GM18505 (cell line): ENCODE measurements at regions not wholly inside any gene's neighbourhood (a gene's known extent, or its start where the extent isn't known, plus 50 kb on each side); places are given as distances from the start of the nearest gene placed in this dataset.

ENCODE experiments used
- ATAC-seq: cut with Tn5 transposase; IDR thresholded peaks from one replicate; pipeline ENCODE4 v1.9.1; 2021; ENCODE audit not compliant: unreplicated experiment
- POLR2A ChIP-seq: IDR thresholded peaks from 4 replicates; pipeline ENCODE4 v1.6.1; 2011; ENCODE audit warnings: borderline replicate concordance; ENCODE audit not compliant: insufficient read depth, insufficient read length; ENCODE audit errors: extremely low read depth

DNA sequence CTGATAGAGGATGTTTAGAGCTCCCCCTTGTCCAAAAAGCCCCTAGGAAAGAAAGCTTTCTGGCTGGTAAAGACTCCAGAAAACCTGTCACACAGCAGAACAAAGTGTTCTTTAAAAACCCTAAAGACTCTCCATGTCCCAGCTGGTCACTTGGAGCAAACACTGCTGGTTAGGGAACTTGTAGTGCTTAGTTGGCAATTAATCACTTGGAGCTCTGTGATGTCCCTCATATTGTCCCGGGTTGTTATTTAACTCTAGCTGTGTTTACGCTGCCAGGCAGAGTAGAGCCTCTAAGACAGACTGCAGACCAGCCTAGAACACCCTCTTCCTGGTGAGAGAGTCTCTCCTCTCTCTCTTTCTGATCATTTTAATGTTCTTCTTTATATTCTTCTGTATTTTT, 267.3 kb downstream of the BCOR start:
- no peak for ATAC-seq
- TF ChIP-seq POLR2A, result no peak

DNA sequence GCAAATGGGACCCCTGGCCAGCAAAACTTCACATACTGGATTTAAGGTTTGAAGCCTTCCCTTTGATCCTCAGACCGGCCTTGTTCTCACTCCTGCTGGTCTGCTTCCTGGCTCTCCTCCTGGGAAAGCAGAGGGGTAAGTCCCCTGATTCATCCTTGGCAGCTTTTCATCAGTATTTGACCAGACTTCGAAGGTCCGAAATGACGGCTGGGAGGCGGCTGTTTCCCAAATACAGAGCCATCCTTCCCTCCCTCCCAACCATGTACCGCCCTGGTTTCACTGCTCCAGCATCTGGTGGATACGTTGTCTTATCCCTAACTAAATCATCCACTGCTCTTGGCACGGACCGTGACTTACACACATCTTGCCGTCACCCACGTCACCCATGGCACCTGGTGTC, 265.5 kb downstream of the BCOR start:
- TF ChIP-seq POLR2A, result no peak
- ATAC-seq, result no peak

DNA sequence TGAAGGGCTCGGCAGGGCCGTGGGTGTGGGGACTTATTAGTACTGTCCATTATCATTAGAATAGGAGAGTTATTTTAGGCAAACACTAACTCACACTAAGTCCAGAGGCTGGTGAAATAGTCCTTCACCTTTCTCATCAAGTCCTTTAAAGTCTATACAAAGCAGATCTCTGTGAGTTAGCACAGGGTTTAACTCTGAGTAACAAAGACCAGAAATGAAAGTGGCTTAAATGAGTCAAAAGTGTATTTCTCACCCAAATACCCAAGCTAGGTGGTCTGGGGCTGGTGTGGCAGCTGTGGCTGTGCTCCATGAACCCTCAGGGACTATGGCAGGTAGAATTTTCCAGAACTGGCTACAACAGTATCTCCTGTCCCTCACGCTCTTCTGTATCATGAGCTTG, 263.2 kb downstream of the BCOR start:
- no peak for TF ChIP-seq POLR2A

DNA sequence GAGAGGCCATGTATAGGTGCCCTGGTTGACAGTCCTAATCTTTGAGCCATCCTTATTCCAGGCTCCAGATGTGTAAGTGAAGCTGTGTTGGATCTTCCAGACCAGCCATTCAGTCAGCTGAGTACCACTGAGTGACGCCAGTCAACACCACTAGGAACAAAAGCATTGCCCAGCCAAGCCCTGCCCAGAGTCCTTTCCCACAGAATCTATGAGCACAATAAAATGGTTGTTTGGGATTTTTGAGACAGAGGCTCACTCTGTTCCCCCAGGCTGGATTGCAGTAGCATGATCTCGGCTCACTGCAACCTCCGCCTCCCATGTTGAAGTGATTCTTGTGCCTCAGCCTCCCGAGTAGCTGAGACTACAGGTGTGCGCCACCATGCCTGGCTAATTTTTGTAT, 262.5 kb downstream of the BCOR start:
- ATAC-seq, result no peak
- no peak for TF ChIP-seq POLR2A

More for the DNA sequence above, 263.2 kb downstream of the BCOR start:
- ATAC-seq, result no peak

DNA sequence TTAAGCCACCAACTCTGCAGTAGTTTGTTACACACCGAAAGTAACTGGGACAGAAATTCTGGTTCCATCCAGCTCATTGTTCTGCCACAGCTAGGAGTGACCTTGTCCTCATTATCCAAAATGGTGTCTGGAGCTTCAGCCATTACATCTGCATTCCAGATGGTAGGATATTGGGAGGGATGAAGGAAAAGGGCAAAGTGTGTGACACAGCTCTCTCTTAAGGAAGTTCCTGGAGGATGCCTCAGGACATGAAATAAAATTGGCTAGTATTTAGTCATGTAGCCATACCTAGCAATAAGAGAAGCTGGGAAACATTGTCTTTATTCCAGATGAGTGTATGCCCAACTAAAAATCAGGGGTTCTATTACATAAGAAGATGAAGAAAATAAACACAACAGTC, 262.0 kb downstream of the BCOR start:
- TF ChIP-seq POLR2A, result no peak
- ATAC-seq, result no peak

DNA sequence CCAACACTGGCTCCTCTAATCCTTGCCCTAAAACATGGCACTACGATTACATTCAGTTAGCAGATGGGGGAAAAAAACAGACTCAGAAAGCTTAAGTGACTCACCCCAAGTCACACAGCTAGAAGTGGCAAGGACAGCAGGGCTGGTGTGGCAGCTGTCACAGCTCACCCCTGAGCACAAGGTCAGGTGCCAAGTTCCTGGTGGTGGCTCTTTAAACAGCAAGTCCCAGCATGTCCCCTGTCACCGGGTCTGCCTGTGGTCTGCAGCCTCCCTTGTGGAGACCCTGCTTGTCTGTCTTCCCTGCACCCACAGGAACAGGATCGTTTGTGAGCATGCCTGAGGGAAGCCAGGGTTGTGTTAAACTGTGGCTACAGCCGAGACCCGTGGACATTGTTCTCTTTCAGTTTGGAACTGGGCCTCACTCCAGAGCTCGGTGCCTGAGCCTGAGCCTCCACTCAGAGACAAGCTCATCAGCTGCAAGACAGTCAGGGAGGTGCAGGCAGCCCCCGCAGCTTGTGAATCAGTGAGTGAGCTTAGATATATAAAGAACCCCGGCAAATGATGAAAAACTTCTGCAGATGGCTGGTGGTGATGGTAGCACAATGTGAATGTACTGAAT, 260.8 kb downstream of the BCOR start:
- no peak for TF ChIP-seq POLR2A
- ATAC-seq, result no peak

DNA sequence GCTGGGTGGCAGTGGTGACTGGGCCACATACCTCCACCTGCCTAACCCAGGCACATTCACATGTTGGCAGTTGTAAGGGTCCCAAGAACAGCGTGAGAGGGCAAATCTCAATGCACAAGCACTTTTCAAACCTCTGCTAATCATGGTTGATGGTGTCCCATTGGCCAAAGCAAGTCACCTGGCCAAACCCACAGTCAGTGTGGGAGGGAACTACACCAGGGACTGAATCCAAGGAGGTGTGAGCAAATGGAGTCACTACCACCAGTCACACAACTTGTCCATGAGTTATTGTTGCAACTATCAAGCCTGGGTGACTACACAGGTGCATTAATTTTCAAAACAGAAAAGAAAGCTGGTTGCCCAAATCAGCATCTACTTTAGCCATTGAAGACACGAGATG, 260.1 kb downstream of the BCOR start:
- ATAC-seq, result no peak
- TF ChIP-seq POLR2A, result no peak

DNA sequence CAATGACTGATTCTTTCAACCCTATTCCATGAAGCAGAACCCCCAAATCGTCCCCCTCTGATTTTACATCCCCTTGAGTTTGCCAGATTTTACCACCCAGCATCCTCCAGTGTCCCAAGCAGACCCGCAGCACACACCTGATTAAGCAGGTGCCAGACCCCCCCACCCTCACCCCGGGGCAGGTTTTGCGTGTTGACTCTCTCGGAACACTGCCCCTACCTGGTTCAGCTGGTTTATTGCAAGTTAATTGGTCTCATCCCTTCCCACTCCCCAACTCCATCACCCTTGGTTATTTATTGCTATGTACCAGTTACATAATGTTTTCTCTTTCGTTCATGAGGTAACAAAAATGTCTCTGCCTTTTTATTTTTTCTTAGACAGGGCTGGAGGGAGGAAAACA, 258.4 kb downstream of the BCOR start:
- no peak for ATAC-seq
- no peak for TF ChIP-seq POLR2A

DNA sequence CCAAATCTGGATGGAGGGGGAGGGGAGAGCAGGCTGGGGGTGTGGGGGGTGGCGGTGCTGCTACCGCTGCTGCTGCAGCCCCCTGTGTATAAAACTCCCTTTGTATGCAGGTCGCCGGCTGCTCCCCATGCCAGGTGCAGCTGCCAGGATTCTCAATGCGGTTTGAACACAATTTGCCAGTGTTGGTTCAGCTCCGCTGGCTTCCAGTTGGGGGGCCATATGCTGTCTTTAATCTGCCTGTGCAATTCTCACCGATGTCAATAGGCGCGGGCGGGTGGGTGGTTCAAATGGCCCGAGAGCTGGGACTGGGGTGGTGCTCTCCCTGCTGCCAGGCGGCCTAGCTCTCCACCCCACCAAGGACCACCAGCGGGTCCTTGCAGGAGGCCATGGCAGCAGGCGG, 257.6 kb downstream of the BCOR start:
- TF ChIP-seq POLR2A, result no peak
- no peak for ATAC-seq

DNA sequence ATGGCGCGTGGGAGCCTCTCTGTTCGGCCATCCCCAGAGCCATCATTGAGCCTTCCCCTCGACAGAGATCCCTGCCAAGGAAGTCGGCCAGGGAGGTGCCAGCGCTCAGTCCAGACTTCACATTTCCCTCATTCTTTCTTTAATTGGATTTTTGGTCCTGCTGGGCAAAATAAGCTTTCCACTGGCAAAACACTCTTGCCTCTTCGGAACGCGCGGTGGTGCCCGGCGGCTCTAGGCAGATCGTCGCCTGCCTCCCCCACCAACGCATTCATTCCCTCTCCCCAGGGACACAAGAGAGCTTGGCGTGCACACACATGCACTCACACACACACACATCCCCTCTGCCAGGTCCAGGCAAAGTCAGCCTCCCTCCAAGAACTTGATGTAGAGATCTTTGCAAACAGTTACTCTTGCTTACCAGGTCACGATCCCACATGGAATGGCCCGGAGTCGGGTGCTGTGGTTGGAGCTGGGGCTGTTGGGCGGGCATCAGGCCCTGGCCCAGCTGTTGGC, 257.1 kb downstream of the BCOR start:
- TF ChIP-seq POLR2A, result no peak
- ATAC-seq, result no peak

DNA sequence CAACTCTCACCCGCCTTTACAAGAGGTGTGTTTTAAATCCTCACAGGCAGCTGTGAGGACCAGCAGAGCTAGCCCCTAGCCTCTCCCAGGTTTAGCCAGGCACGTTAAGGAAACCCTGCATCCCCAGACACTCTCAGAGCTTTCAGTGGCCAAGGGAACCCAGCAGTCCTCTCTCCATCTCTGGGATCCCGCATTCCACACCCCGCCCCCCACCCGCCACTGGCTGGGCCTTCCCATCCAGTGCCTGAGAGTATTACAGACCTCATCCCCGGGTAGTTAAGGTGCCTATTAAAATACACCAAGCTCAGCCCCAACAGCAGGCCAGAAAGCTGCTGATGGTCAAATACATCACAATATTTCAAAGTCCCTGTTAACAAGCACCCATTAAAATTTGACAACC, 256.2 kb downstream of the BCOR start:
- TF ChIP-seq POLR2A, result no peak
- ATAC-seq, result no peak

DNA sequence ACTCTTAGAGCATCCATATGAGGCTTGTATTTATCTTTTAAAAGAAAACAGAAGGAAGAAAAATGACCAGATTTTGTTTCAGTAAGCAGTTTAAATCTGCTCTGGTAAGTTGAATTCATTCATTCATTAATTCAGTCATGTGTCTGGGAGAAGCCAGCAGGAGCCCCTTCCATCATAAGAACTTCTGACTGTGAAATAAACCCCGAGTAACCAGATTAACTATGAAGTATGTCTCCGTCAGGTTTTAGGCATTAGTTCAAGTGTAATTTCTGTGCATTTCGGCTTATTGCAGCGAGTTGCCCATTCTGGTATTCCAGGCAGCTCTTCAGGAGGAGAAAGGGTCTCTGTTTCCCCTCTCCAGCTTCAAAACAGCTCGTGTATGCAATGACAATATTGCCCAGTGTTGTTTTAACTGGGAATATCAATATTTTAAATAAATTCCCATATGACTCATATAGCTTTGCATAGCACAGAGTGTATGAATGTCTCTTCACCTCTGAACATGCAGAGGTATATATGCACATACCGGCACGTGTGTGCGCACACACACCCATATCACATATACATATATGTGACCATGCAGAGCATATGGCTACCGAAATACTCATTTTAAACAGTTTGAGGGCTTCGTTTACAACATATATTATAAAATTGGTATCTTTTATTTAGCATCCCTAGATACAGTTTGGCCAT, 255.3 kb downstream of the BCOR start:
- ATAC-seq, result no peak
- TF ChIP-seq POLR2A, result no peak

DNA sequence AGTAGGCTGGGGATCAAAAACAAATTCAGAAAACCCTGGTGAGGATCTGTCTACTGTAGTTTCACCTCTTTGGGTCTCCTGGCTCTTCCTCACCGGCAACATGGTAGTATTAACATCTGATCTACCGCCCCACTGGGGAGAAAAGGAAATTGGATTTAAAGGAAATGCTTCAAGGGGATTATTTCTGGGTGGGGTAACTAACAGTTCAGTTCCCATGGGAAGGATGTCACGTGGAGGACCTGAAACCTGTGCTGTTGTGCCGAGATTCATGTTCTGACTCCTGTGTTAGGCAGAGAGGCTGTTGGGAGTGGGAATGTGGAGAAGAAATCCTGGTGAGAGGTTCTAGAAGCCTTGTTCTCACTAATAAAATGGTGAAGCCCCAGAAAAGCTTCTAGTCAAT, 254.4 kb downstream of the BCOR start:
- no peak for TF ChIP-seq POLR2A
- no peak for ATAC-seq

DNA sequence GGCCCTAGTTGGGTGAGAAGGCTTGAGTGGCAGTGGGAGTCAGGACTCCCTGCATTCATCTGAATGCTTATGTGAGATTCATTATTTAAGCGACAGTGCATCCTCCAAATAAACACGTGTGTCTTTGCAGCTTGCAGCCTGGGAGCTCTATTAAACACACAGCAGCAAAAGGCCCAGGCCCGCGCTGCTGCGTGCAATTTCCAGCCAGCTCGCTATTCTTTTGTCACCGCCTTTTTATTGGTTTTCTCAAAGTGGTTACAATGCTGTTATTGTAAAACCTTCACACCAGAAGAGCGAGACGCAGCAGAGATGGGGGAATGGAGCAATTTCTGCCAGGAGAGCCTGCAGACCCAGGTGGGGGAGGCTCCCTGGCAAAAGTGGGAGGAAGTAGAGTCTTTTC, 252.5 kb downstream of the BCOR start:
- no peak for ATAC-seq

More for the DNA sequence above, 252.5 kb downstream of the BCOR start:
- TF ChIP-seq POLR2A, result no peak
